ENCODE measurements at regions not wholly inside any gene's neighbourhood (a gene's known extent, or its start where the extent isn't known, plus 50 kb on each side); places are given as distances from the start of the nearest gene placed in this dataset.

GRCh38 chr5:29779141-29779540, 1414.3 kb upstream of the CDH6 start:
- no peak for TF ChIP-seq CTCF (IDR thresholded peaks at IDR 0.05)
- H3K27ac ChIP-seq = no peak overlapping the region
- no peaks in the 10 kb centered on the region for H3K4me1 ChIP-seq
- no peak overlapping the region for H3K4me3 ChIP-seq
- DNase-seq (ENCODE audit: low spot score) = no peak
- no peaks in the 10 kb centered on the region for H3K36me3 ChIP-seq
- no peaks in the 10 kb centered on the region for H3K27me3 ChIP-seq
- H3K9me3 ChIP-seq = no peaks in the 10 kb centered on the region

DNA sequence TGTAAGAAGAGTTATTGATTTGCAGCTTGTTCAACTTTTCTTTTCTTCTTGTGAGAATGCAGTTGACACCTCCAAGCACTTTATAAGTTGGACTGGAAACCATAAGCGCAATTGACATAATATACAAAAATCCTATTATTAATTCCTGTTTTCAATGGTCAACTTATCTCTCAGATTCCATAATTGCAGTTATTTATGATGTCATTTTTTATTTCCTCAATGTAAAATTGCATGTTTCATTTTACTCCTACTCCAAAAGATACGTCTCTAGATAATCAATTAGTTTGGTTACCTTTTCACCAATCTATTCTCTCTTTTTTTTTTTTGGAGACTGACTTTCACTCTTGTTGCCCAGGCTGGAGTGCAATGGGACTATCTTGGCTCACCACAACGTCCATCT, 1416.1 kb upstream of the CDH6 start:
- H3K27me3 ChIP-seq = no peaks in the 10 kb centered on the region

GRCh38 chr5:29770936-29771335, 1422.5 kb upstream of the CDH6 start:
- H3K36me3 ChIP-seq = no peaks in the 10 kb centered on the region
- H3K9me3 ChIP-seq = no peaks in the 10 kb centered on the region
- H3K27me3 ChIP-seq = no peaks in the 10 kb centered on the region
- no peak for DNase-seq (ENCODE audit: low spot score)
- H3K27ac ChIP-seq = no peak overlapping the region
- no peak overlapping the region for H3K4me3 ChIP-seq
- H3K4me1 ChIP-seq = no peaks in the 10 kb centered on the region
- TF ChIP-seq CTCF (IDR thresholded peaks at IDR 0.05) = no peak

More for the DNA sequence above, 1416.1 kb upstream of the CDH6 start:
- no peak overlapping the region for H3K27ac ChIP-seq
- TF ChIP-seq CTCF (IDR thresholded peaks at IDR 0.05) = no peak
- H3K9me3 ChIP-seq = no peaks in the 10 kb centered on the region
- no peak for DNase-seq (ENCODE audit: low spot score)
- no peaks in the 10 kb centered on the region for H3K4me1 ChIP-seq
- H3K4me3 ChIP-seq = no peak overlapping the region
- H3K36me3 ChIP-seq = no peaks in the 10 kb centered on the region

GRCh38 chr5:29769474-29769873, 1424.0 kb upstream of the CDH6 start:
- TF ChIP-seq CTCF (IDR thresholded peaks at IDR 0.05) = no peak
- H3K27ac ChIP-seq = no peak overlapping the region
- no peaks in the 10 kb centered on the region for H3K36me3 ChIP-seq
- H3K27me3 ChIP-seq = no peaks in the 10 kb centered on the region
- DNase-seq (ENCODE audit: low spot score) = no peak
- no peaks in the 10 kb centered on the region for H3K4me1 ChIP-seq
- H3K4me3 ChIP-seq = no peak overlapping the region
- no peaks in the 10 kb centered on the region for H3K9me3 ChIP-seq

- Histone ChIP-seq H3K4me1 (no peaks in the 10 kb centered on the region), H3K4me3 (no peak overlapping the region), H3K36me3 (no peaks in the 10 kb centered on the region), H3K27ac (no peak overlapping the region), H3K9me3 (peaks cover 0 to 9% of the 10 kb centered on the region in 2 donors), H3K27me3 (no peaks in the 10 kb centered on the region)
- no peak for DNase-seq (ENCODE audit: low spot score)
- no peak for TF ChIP-seq CTCF (IDR thresholded peaks at IDR 0.05)
These were observed 1434.5 kb upstream of the CDH6 start for GRCh38 chr5:29758986-29759421.

DNA sequence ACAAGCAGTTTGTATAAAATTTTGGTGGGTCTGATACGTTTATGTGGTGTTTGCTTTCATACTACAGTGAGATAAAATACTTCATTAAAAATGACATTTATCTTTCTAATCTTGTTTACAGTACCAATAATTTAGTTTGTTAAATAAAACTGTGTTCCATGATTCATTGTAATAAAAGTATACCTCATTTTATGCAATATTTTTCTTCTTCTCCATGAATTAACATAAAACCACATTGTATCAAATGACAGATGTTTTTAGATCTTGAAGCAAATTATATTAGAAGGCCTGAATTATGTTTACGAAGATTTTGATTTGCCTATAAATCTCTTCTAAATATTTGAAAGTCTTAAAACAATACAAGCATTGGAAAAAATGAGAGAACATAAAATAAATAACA, 1443.0 kb upstream of the CDH6 start:
- Histone ChIP-seq H3K9me3 (peaks cover 0 to 4% of the 10 kb centered on the region in 2 donors), H3K4me1 (no peaks in the 10 kb centered on the region), H3K27me3 (no peaks in the 10 kb centered on the region), H3K27ac (no peak overlapping the region), H3K4me3 (no peak overlapping the region), H3K36me3 (no peaks in the 10 kb centered on the region)
- DNase-seq (ENCODE audit: low spot score) = no peak
- TF ChIP-seq CTCF (IDR thresholded peaks at IDR 0.05) = no peak
